ENCODE measurements at regions not wholly inside any gene's neighbourhood (a gene's known extent, or its start where the extent isn't known, plus 50 kb on each side); places are given as distances from the start of the nearest gene placed in this dataset.

DNA sequence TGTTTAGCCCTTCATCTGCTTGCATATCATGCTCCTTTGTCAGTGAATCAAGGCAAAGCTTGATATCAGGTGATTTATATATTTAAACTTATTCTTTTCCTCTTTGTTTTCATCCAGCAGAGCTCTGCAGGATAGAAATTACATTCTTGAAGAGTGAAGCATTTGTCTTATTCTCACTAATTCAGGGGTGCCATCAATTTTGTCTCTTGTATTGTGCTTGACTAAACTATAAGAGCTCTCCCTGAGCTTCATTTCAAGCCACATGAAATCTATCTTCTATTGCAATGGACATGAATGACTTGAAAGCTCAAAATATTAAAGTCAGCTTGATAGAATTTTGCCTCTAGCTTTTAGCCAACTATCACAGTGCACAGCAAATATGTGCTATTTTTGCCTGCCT lies 236.7 kb upstream of the KCTD3 start:
- H3K4me1 ChIP-seq = no peaks in the 10 kb centered on the region
- intact Hi-C loops (cut with DNase I) = no loop called here
- H3K36me3 ChIP-seq = no peaks in the 10 kb centered on the region
- DNase-seq (no peak), ATAC-seq (no peak)
- TF ChIP-seq, protein P1, sequence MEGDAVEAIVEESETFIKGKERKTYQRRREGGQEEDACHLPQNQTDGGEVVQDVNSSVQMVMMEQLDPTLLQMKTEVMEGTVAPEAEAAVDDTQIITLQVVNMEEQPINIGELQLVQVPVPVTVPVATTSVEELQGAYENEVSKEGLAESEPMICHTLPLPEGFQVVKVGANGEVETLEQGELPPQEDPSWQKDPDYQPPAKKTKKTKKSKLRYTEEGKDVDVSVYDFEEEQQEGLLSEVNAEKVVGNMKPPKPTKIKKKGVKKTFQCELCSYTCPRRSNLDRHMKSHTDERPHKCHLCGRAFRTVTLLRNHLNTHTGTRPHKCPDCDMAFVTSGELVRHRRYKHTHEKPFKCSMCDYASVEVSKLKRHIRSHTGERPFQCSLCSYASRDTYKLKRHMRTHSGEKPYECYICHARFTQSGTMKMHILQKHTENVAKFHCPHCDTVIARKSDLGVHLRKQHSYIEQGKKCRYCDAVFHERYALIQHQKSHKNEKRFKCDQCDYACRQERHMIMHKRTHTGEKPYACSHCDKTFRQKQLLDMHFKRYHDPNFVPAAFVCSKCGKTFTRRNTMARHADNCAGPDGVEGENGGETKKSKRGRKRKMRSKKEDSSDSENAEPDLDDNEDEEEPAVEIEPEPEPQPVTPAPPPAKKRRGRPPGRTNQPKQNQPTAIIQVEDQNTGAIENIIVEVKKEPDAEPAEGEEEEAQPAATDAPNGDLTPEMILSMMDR (IDR thresholded peaks at IDR 0.05) = no peak
- H3K4me3 ChIP-seq = no peak overlapping the region
- H3K9me3 ChIP-seq = peaks cover 0 to 2% of the 10 kb centered on the region in 2 donors
- H3K27ac ChIP-seq = no peak overlapping the region
- no peaks in the 10 kb centered on the region for H3K27me3 ChIP-seq

DNA sequence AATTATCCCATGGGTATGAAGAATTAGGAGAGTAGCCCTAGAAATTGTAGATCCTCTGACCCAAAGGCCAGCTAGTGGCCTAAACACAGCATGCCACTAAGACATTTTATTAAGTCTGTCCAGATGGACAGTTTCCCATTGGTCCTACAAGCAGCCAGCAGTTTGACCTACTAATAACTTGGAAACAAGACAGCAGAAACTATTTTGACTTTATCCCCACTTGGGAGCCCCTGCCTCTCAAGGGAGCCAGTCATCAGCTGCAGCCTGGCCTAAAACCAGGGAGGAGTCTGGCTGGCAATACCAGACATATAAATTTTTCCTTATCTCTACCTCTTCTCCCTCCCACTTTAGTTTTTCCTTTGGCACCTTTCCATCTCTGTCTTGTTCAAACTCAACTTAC lies 222.6 kb upstream of the KCTD3 start:
- TF ChIP-seq, protein P1 (IDR thresholded peaks at IDR 0.05) = no peak
- Histone ChIP-seq H3K27me3 (no peaks in the 10 kb centered on the region), H3K9me3 (no peaks in the 10 kb centered on the region), H3K36me3 (no peaks in the 10 kb centered on the region), H3K4me1 (no peaks in the 10 kb centered on the region), H3K4me3 (no peak overlapping the region), H3K27ac (no peak overlapping the region)
- peak in 1 of 4 donors; percentile 1 for DNase-seq
- ATAC-seq = no peak
- intact Hi-C loops (cut with DNase I) = no loop called here

DNA sequence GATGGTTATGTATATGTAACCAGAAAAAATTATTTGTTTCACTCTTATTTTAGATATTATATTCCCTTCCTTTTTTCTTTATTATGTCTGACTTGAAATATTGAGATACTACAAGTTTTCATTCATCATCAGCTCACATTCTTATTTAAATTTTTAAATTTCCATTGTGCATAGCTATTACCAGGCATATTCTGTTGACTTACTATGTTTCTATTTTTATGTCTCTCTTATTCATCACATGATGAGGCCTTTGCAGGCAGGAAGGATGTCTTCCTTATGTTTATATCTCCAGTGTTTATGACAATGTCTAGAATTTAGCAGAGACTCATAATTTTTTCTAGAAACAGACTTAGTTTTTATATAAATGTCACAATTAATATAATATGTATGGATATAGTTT lies 221.9 kb upstream of the KCTD3 start:
- Histone ChIP-seq H3K4me3 (no peak overlapping the region), H3K4me1 (no peaks in the 10 kb centered on the region), H3K27ac (no peak overlapping the region), H3K36me3 (no peaks in the 10 kb centered on the region), H3K27me3 (no peaks in the 10 kb centered on the region), H3K9me3 (no peaks in the 10 kb centered on the region)
- TF ChIP-seq, protein P1 (IDR thresholded peaks at IDR 0.05) = no peak
- DNase-seq (no peak), ATAC-seq (no peak)
- intact Hi-C loops (cut with DNase I) = no loop called here

DNA sequence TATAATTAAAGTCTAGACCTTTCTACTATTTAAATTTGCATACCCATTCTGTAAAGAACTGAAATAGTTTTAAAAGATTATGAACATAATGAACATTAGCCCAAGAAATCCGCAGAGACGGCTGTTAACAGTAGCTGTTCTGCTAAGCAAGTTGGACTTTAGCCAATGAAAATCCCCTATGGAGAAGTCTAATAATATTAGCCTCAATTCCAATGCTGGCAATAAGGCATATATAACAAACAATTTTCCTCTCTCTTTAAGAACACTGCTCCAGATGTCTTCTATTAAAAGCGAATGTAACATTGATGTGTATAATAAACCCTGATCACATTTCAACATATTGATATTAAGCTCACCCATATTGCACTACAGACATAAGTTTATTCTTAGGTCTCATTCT lies 221.3 kb upstream of the KCTD3 start:
- no peak overlapping the region for H3K4me3 ChIP-seq
- no peaks in the 10 kb centered on the region for H3K9me3 ChIP-seq
- no peaks in the 10 kb centered on the region for H3K27me3 ChIP-seq
- DNase-seq (peak in 2 of 4 donors; percentile 6 to 18), ATAC-seq (no peak)
- no peak overlapping the region for H3K27ac ChIP-seq
- intact Hi-C loops (cut with DNase I) = no loop called here
- TF ChIP-seq, protein P1 (IDR thresholded peaks at IDR 0.05) = no peak
- no peaks in the 10 kb centered on the region for H3K36me3 ChIP-seq
- H3K4me1 ChIP-seq = no peaks in the 10 kb centered on the region

DNA sequence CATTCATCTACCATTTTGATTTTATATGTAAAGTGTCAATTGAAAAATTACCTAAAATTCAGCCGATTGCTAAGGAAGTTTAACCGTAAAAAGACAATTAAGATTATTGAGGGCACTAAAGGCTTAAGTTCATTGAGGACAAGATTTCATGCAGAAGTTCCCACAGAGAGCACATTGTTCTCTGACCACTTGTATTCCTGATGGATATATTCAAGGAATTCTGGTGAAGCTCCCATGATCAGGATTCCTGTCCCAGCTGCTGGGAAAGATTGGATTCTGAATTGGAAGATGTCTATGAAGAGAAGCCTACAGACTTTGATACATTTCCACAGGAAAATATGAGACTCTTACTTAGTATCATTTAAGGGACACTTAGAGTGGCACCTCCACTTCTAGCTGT lies 209.2 kb upstream of the KCTD3 start:
- TF ChIP-seq, protein P1 (IDR thresholded peaks at IDR 0.05) = no peak
- H3K27me3 ChIP-seq = no peaks in the 10 kb centered on the region
- H3K9me3 ChIP-seq = no peaks in the 10 kb centered on the region
- no peak overlapping the region for H3K27ac ChIP-seq
- H3K4me3 ChIP-seq = no peak overlapping the region
- no peaks in the 10 kb centered on the region for H3K4me1 ChIP-seq
- ATAC-seq (no peak), DNase-seq (no peak)
- intact Hi-C loops (cut with DNase I) = no loop called here
- no peaks in the 10 kb centered on the region for H3K36me3 ChIP-seq
